Loucy (cell line): ENCODE measurements at regions not wholly inside any gene's neighbourhood (a gene's known extent, or its start where the extent isn't known, plus 50 kb on each side); places are given as distances from the start of the nearest gene placed in this dataset.

Experiments used
- EZH2phosphoT487 ChIP-seq: fragments of 200-600 bp; IDR thresholded peaks from 2 replicates; pipeline ENCODE4 v1.6.1; 2018; ENCODE audit warnings: antibody characterized with exemption, mild to moderate bottlenecking, moderate library complexity, borderline replicate concordance
- TF ChIP-seq, protein P1 (sequence below): fragments of 200-600 bp; sonication (generic); conservative IDR thresholded peaks from 2 replicates; pipeline ENCODE4 v1.5.1; 2014; ENCODE audit warnings: mild to moderate bottlenecking, antibody characterized with exemption, low read length

DNA sequence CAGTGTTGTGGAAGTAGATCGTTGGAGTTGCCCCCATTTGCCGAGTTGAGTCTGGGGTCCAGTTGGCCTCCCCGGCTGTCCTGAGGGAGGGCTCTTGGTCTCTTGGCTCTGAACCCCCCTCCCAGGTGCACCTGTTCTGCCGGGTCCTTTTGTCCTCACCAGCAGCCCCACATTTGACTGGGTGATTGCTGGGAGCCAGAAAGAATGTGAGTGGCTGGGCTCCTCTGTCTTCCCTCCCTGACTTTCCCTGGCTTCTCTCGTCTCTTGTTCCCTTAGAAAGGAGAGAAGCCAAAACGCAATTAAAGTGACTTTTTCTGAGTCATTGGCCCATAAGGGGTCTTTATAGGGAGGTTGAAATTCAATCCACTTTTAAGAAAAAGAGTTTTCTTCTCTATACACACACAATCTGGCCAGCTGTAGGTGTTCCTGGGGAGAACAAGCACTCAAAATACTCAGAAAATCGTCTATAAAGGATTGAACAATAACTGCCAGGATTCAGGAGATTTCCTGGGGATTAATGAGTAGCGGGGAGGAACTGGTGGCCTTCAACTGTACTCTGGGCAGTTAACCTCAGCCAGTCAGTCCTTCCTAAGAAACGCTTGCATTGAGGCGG lies 131.0 kb downstream of the TMEM182 start:
- TF ChIP-seq, protein P1, sequence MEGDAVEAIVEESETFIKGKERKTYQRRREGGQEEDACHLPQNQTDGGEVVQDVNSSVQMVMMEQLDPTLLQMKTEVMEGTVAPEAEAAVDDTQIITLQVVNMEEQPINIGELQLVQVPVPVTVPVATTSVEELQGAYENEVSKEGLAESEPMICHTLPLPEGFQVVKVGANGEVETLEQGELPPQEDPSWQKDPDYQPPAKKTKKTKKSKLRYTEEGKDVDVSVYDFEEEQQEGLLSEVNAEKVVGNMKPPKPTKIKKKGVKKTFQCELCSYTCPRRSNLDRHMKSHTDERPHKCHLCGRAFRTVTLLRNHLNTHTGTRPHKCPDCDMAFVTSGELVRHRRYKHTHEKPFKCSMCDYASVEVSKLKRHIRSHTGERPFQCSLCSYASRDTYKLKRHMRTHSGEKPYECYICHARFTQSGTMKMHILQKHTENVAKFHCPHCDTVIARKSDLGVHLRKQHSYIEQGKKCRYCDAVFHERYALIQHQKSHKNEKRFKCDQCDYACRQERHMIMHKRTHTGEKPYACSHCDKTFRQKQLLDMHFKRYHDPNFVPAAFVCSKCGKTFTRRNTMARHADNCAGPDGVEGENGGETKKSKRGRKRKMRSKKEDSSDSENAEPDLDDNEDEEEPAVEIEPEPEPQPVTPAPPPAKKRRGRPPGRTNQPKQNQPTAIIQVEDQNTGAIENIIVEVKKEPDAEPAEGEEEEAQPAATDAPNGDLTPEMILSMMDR = no peak
- TF ChIP-seq EZH2phosphoT487 = no peak
